Lower lobe of right lung (tissue), 2 donors: ENCODE measurements at regions not wholly inside any gene's neighbourhood (a gene's known extent, or its start where the extent isn't known, plus 50 kb on each side); places are given as distances from the start of the nearest gene placed in this dataset.
"Not testable (repeated sequence)": the region's sequence is repeated elsewhere in the genome, so short reads cannot be mapped to it uniquely, and the experiment has no call there.

Source experiments
- ATAC-seq, 2 donors: fragments of 200-7000 bp; cut with Tn5 transposase; one replicate each; pipeline ENCODE4 v1.9.1; 2020 to 2022; ENCODE audit warnings: mild to moderate bottlenecking in 2 of 2, moderate library complexity in 2 of 2
- DNase-seq: peaks from one replicate; pipeline ENCODE4 v3.0.0-alpha.2; 2020
- H3K27ac ChIP-seq: fragments of 200-600 bp; one replicate; pipeline ENCODE4 v1.8.0; 2022
- H3K27me3 ChIP-seq: fragments of 200-600 bp; one replicate; pipeline ENCODE4 v1.8.0; 2022; ENCODE audit warnings: low read depth
- H3K36me3 ChIP-seq: fragments of 200-600 bp; one replicate; pipeline ENCODE4 v1.8.0; 2022; ENCODE audit warnings: mild to moderate bottlenecking
- H3K4me1 ChIP-seq: fragments of 200-600 bp; one replicate; pipeline ENCODE4 v1.8.0; 2022
- H3K4me3 ChIP-seq: fragments of 200-600 bp; one replicate; pipeline ENCODE4 v1.8.0; 2022; ENCODE audit warnings: mild to moderate bottlenecking
- H3K9me3 ChIP-seq: fragments of 200-600 bp; one replicate; pipeline ENCODE4 v1.8.0; 2022
- CTCF ChIP-seq: fragments of 200-600 bp; IDR thresholded peaks from one replicate; pipeline ENCODE4 v1.8.0; 2022; ENCODE audit warnings: antibody characterized with exemption, mild to moderate bottlenecking
- intact Hi-C: fragments of 100-400 bp; cut with DNase I; formaldehyde crosslinking; loops from one replicate; pipeline ENCODE4 v1.11.0; 2022
- donor health status: DM: no; HTN: yes; CAD: no; lungs with severe emphysema.

- Histone ChIP-seq H3K36me3 (no peaks in the 10 kb centered on the region), H3K4me3 (no peak overlapping the region), H3K9me3 (no peaks in the 10 kb centered on the region), H3K27me3 (no peaks in the 10 kb centered on the region), H3K27ac (no peak overlapping the region), H3K4me1 (no peaks in the 10 kb centered on the region)
- intact Hi-C loops, result no loop called here
- no peak for TF ChIP-seq CTCF
- ATAC-seq (no peak), DNase-seq (no peak)
These were observed 205.6 kb downstream of the RTP5 start for GRCh38 chr2:242075168-242075567.

GRCh38 chr2:242075696-242076095, 206.2 kb downstream of the RTP5 start:
- Histone ChIP-seq H3K4me1 (no peaks in the 10 kb centered on the region), H3K9me3 (no peaks in the 10 kb centered on the region), H3K36me3 (no peaks in the 10 kb centered on the region), H3K27me3 (no peaks in the 10 kb centered on the region), H3K4me3 (no peak overlapping the region), H3K27ac (no peak overlapping the region)
- no peak for TF ChIP-seq CTCF
- DNase-seq (no peak), ATAC-seq (no peak)
- intact Hi-C loops, result no loop called here

GRCh38 chr2:242076184-242076583, 206.7 kb downstream of the RTP5 start:
- not testable (repeated sequence) for DNase-seq

GRCh38 chr2:242078426-242078825, 208.9 kb downstream of the RTP5 start:
- intact Hi-C loops, H3K36me3 ChIP-seq, ATAC-seq, H3K4me3 ChIP-seq, H3K4me1 ChIP-seq, DNase-seq, H3K9me3 ChIP-seq, H3K27me3 ChIP-seq, H3K27ac ChIP-seq: not testable (repeated sequence)

More at GRCh38 chr2:242076184-242076583, 206.7 kb downstream of the RTP5 start:
- intact Hi-C loops, H3K9me3 ChIP-seq, H3K36me3 ChIP-seq, ATAC-seq, H3K27me3 ChIP-seq, H3K27ac ChIP-seq, H3K4me3 ChIP-seq, H3K4me1 ChIP-seq: not testable (repeated sequence)

- H3K9me3 ChIP-seq, H3K27me3 ChIP-seq, DNase-seq, ATAC-seq, H3K4me1 ChIP-seq, intact Hi-C loops, H3K4me3 ChIP-seq, H3K27ac ChIP-seq, H3K36me3 ChIP-seq: not testable (repeated sequence)
These were observed 210.3 kb downstream of the RTP5 start for GRCh38 chr2:242079792-242080191.

GRCh38 chr2:242080575-242081214, 211.2 kb downstream of the RTP5 start:
- ATAC-seq, H3K27ac ChIP-seq, H3K9me3 ChIP-seq, DNase-seq, H3K27me3 ChIP-seq, H3K4me3 ChIP-seq, H3K4me1 ChIP-seq, H3K36me3 ChIP-seq, intact Hi-C loops: not testable (repeated sequence)

GRCh38 chr2:242084034-242084433, 214.5 kb downstream of the RTP5 start:
- H3K36me3 ChIP-seq, H3K4me1 ChIP-seq, intact Hi-C loops, H3K4me3 ChIP-seq, DNase-seq, H3K27me3 ChIP-seq, H3K9me3 ChIP-seq, H3K27ac ChIP-seq, ATAC-seq: not testable (repeated sequence)

GRCh38 chr2:242085024-242085674, 215.6 kb downstream of the RTP5 start:
- H3K4me3 ChIP-seq, H3K9me3 ChIP-seq, DNase-seq, H3K27me3 ChIP-seq, H3K36me3 ChIP-seq, intact Hi-C loops: not testable (repeated sequence)
- peak overlapping the region; percentile 60 for H3K27ac ChIP-seq
- ATAC-seq, result peak in 1 of 2 donors; percentile 29
- peaks cover 12% of the 10 kb centered on the region for H3K4me1 ChIP-seq
